IMR-90 (cell line): ENCODE measurements at regions not wholly inside any gene's neighbourhood (a gene's known extent, or its start where the extent isn't known, plus 50 kb on each side); places are given as distances from the start of the nearest gene placed in this dataset.

Experiments
- ATAC-seq: fragments of 200-7000 bp; cut with Tn5 transposase; 2 replicates; pipeline ENCODE4 v1.9.1; 2020; ENCODE audit warnings: low read depth, mild to moderate bottlenecking, moderate library complexity
- BruUV-seq: library from RNA; stranded (reverse); fragments of 400-500 nt; replicated peaks from 2 replicates; lab custom pipeline; 2021; lab: Mats Ljungman, UMichigan
- CTCF ChIA-PET: fragments of 300-600 bp; formaldehyde crosslinking; extraction: SDS; loops from one replicate; lab custom pipeline; 2021; ENCODE audit warnings: antibody characterized with exemption; lab: Yijun Ruan, JAX
- POLR2A ChIA-PET: fragments of 300-600 bp; sonication (Branson Sonifier 250); formaldehyde crosslinking; loops from one replicate; lab custom pipeline; 2022; ENCODE audit warnings: antibody characterized with exemption; ENCODE audit not compliant: unreplicated experiment; lab: Charles Lee
- DNase-seq: peaks from one replicate; pipeline ENCODE4 v3.0.0; 2013
- H2AFZ ChIP-seq: replicated peaks from 2 replicates; pipeline ENCODE3; 2013; ENCODE audit warnings: low read length, mild to moderate bottlenecking; ENCODE audit not compliant: poor library complexity
- H2AK5ac ChIP-seq: 2 replicates; pipeline ENCODE4 v1.6.1; 2013; ENCODE audit warnings: low read depth, low read length, inconsistent platforms
- H2AK9ac ChIP-seq: replicated peaks from 2 replicates; pipeline ENCODE3; 2013; ENCODE audit warnings: mild to moderate bottlenecking, low read depth, low read length, moderate library complexity; ENCODE audit not compliant: poor library complexity
- H2BK120ac ChIP-seq: 2 replicates; pipeline ENCODE4 v1.6.1; 2013; ENCODE audit warnings: low read depth, low read length, inconsistent platforms
- H2BK15ac ChIP-seq: 3 replicates; pipeline ENCODE4 v1.6.1; 2013; ENCODE audit warnings: low read depth, low read length, inconsistent platforms
- H2BK20ac ChIP-seq: 2 replicates; pipeline ENCODE4 v1.6.1; 2013; ENCODE audit warnings: low read depth, mild to moderate bottlenecking, inconsistent platforms, low read length, moderate library complexity
- H2BK5ac ChIP-seq: 2 replicates; pipeline ENCODE4 v1.6.1; 2013; ENCODE audit warnings: mild to moderate bottlenecking, low read depth, low read length, inconsistent platforms; ENCODE audit not compliant: poor library complexity, severe bottlenecking
- H3K14ac ChIP-seq: replicated peaks from 2 replicates; pipeline ENCODE4 v1.6.1; 2013; ENCODE audit warnings: low read depth, low read length, inconsistent platforms
- H3K18ac ChIP-seq: 2 replicates; pipeline ENCODE4 v1.6.1; 2013; ENCODE audit warnings: low read depth, low read length, control low read depth
- H3K23ac ChIP-seq: 2 replicates; pipeline ENCODE4 v1.6.1; 2013; ENCODE audit warnings: low read depth, low read length, inconsistent platforms
- H3K27ac ChIP-seq: 2 replicates; pipeline ENCODE4 v1.5.1; 2013; ENCODE audit warnings: mild to moderate bottlenecking, control low read depth, low read length; ENCODE audit not compliant: insufficient read depth
- H3K27me3 ChIP-seq: 2 replicates; pipeline ENCODE4 v1.6.1; 2013; ENCODE audit warnings: low read length; ENCODE audit not compliant: control insufficient read depth, insufficient read depth
- H3K36me3 ChIP-seq: 2 replicates; pipeline ENCODE4 v1.6.1; 2013; ENCODE audit warnings: low read length, mixed read lengths; ENCODE audit not compliant: control insufficient read depth, insufficient read depth
- H3K4ac ChIP-seq: 2 replicates; pipeline ENCODE4 v1.6.1; 2013; ENCODE audit warnings: low read depth, low read length, inconsistent platforms
- H3K4me1 ChIP-seq: 2 replicates; pipeline ENCODE4 v1.6.1; 2013; ENCODE audit warnings: low read length, mixed read lengths; ENCODE audit not compliant: control insufficient read depth, insufficient read depth
- H3K4me2 ChIP-seq: 2 replicates; pipeline ENCODE4 v1.6.1; 2013; ENCODE audit warnings: low read depth, mild to moderate bottlenecking, control low read depth, low read length, moderate library complexity
- H3K4me3 ChIP-seq: 2 replicates; pipeline ENCODE4 v1.5.1; 2013; ENCODE audit warnings: low read depth, mild to moderate bottlenecking, control low read depth, low read length, moderate library complexity; ENCODE audit not compliant: insufficient read depth
- H3K56ac ChIP-seq: 2 replicates; pipeline ENCODE4 v1.6.1; 2013; ENCODE audit warnings: low read length, inconsistent platforms; ENCODE audit not compliant: insufficient read depth; ENCODE audit errors: extremely low read depth
- H3K79me1 ChIP-seq, 2 experiments: 2 replicates each; pipeline ENCODE4 v1.6.1; 2013; ENCODE audit warnings: low read length in 2 of 2, inconsistent platforms in 1 of 2, low read depth in 1 of 2
- H3K9ac ChIP-seq: 2 replicates; pipeline ENCODE4 v1.6.1; 2013; ENCODE audit warnings: low read depth, low read length, control low read depth
- H3K9me1 ChIP-seq: 2 replicates; pipeline ENCODE4 v1.6.1; 2013; ENCODE audit warnings: low read length, inconsistent platforms; ENCODE audit not compliant: insufficient read depth
- H3K9me3 ChIP-seq: 2 replicates; pipeline ENCODE4 v1.6.1; 2013; ENCODE audit warnings: low read length; ENCODE audit not compliant: control insufficient read depth, insufficient read depth
- H4K20me1 ChIP-seq: 2 replicates; pipeline ENCODE4 v1.6.1; 2013; ENCODE audit warnings: low read length, inconsistent platforms; ENCODE audit not compliant: insufficient read depth
- H4K5ac ChIP-seq: 2 replicates; pipeline ENCODE4 v1.6.1; 2013; ENCODE audit warnings: mild to moderate bottlenecking, low read depth, low read length, control low read depth
- H4K8ac ChIP-seq, 2 experiments: 2 replicates each; pipeline ENCODE4 v1.6.1; 2013; ENCODE audit warnings: low read depth in 2 of 2, low read length in 2 of 2, control low read depth in 1 of 2, inconsistent platforms in 1 of 2
- H4K91ac ChIP-seq: 2 replicates; pipeline ENCODE4 v1.6.1; 2013; ENCODE audit warnings: low read depth, low read length, inconsistent platforms; ENCODE audit not compliant: insufficient read depth
- WGBS, 2 experiments: methylation state at CpG; one replicate each; pipeline versions ENCODE4 v1.1.5 to v1.1.7; 2013; ENCODE audit warnings: missing lambda C conversion rate in 2 of 2; ENCODE audit not compliant: insufficient read length in 1 of 2; ENCODE audit errors: extremely low coverage in 2 of 2; 5-methylcytosine and 5-hydroxymethylcytosine counted together
- dilution Hi-C: fragments of 300-500 bp; cut with HindIII; formaldehyde crosslinking; loops from one replicate; pipeline ENCODE4 v1.14.3; 2018; ENCODE audit warnings: low sequenced_read_pairs; ENCODE audit not compliant: unreplicated experiment
- in situ Hi-C: fragments of 300-500 bp; cut with MboI; formaldehyde crosslinking; loops from 3 replicates; pipeline ENCODE4 v1.14.3; 2019; ENCODE audit warnings: low sequenced_read_pairs, inconsistent platforms, mixed read lengths
- intact Hi-C: fragments of 100-400 bp; cut with micrococcal nuclease; formaldehyde crosslinking; loops from 2 replicates; pipeline ENCODE4 v1.10.0; 2022
- TF ChIP-seq, protein P1 (sequence below): conservative IDR thresholded peaks from 2 replicates; pipeline ENCODE4 v1.5.1; 2012; ENCODE audit warnings: mild to moderate bottlenecking, low read depth, low read length, improper control_type of control experiment
- TF ChIP-seq, protein P2 (sequence below): fragments of 150-350 bp; IDR thresholded peaks from 2 replicates; pipeline ENCODE4 v1.6.1; 2016; ENCODE audit warnings: low read depth, mild to moderate bottlenecking, low read length, moderate library complexity, borderline replicate concordance

DNA sequence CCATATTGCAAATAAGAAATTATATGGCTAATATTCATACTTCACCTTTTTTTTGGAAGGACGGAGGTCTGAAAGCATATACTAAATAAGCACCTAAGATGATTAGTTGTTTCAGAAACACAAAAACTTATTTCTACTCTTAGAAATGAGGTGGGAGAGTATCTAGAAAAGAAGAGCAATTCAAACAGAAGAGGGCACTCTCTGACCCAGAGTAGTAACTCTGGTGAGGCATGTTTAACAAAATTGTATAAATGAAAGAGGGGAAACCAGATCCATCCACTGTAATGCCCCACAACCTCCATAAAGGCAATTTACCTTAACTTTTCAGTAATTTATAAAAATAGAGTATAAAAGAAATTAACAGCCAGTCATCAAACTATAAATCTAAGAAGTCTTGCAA is 669.6 kb upstream of the VRK2 start:
- Histone ChIP-seq H4K91ac (no peak overlapping the region), H2BK20ac (no peak overlapping the region), H3K9me3 (no peaks in the 10 kb centered on the region), H2AFZ (no peak overlapping the region), H3K56ac (no peak overlapping the region), H2AK5ac (no peak overlapping the region), H3K23ac (no peak overlapping the region), H3K9me1 (no peaks in the 10 kb centered on the region), H4K8ac (no peak overlapping the region), H2AK9ac (no peak overlapping the region), H3K9ac (no peak overlapping the region), H2BK5ac (no peak overlapping the region), H2BK15ac (no peak overlapping the region), H3K4me1 (no peaks in the 10 kb centered on the region), H3K18ac (no peak overlapping the region), H3K4me2 (no peak overlapping the region), H4K20me1 (no peaks in the 10 kb centered on the region), H3K79me1 (no peaks in the 10 kb centered on the region), H3K36me3 (no peaks in the 10 kb centered on the region), H3K14ac (no peak overlapping the region), H3K4ac (no peak overlapping the region), H3K27ac (no peak overlapping the region), H3K4me3 (no peak overlapping the region), H4K5ac (no peak overlapping the region), H3K27me3 (no peaks in the 10 kb centered on the region), H2BK120ac (no peak overlapping the region)
- no peak for DNase-seq
- intact Hi-C loops = loop anchor here (1.0 kb wide), 1 partner anchor 120 kb away; no protein-coding TSS in a partner anchor
- no peak for ATAC-seq
- TF ChIP-seq, protein P1, sequence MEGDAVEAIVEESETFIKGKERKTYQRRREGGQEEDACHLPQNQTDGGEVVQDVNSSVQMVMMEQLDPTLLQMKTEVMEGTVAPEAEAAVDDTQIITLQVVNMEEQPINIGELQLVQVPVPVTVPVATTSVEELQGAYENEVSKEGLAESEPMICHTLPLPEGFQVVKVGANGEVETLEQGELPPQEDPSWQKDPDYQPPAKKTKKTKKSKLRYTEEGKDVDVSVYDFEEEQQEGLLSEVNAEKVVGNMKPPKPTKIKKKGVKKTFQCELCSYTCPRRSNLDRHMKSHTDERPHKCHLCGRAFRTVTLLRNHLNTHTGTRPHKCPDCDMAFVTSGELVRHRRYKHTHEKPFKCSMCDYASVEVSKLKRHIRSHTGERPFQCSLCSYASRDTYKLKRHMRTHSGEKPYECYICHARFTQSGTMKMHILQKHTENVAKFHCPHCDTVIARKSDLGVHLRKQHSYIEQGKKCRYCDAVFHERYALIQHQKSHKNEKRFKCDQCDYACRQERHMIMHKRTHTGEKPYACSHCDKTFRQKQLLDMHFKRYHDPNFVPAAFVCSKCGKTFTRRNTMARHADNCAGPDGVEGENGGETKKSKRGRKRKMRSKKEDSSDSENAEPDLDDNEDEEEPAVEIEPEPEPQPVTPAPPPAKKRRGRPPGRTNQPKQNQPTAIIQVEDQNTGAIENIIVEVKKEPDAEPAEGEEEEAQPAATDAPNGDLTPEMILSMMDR = peak; percentile 10; the same call in 1 of the 2 replicates
- TF ChIP-seq, protein P2, sequence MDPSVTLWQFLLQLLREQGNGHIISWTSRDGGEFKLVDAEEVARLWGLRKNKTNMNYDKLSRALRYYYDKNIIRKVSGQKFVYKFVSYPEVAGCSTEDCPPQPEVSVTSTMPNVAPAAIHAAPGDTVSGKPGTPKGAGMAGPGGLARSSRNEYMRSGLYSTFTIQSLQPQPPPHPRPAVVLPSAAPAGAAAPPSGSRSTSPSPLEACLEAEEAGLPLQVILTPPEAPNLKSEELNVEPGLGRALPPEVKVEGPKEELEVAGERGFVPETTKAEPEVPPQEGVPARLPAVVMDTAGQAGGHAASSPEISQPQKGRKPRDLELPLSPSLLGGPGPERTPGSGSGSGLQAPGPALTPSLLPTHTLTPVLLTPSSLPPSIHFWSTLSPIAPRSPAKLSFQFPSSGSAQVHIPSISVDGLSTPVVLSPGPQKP = no peak
- dilution Hi-C loops = no loop called here
- ChIA-PET CTCF (no interaction called here), POLR2A (no interaction called here)
- WGBS, 2 experiments = no CpG with 5 or more reads among the region's 1 CpG
- in situ Hi-C loops = no loop called here
- BruUV-seq = no TSS peak
